ENCODE measurements at regions not wholly inside any gene's neighbourhood (a gene's known extent, or its start where the extent isn't known, plus 50 kb on each side); places are given as distances from the start of the nearest gene placed in this dataset.
A peak's percentile ranks its signal among the peaks of the same experiment; 100 is the strongest.
"Not testable (repeated sequence)": the region's sequence is repeated elsewhere in the genome, so short reads cannot be mapped to it uniquely, and the experiment has no call there.

DNA sequence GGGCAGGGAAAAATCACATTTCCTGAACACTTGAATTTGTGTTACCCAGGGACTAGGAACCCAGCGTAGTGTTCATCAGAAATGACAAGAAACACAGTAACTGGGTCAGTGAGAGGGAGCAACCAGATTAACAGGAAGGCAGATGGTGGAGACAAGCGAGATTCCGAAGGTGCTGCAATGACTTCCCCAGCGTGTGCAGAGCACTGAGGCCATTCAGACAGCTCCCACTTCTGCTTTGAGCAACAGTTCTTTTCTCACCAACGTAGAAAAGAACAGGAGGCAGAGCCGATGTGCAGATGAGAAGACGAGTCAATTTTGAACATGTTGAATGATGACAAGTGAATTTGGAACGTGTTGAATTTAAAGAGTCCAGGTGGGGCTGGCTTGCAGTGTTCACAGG, 63.1 kb upstream of the IFNGR1 start:
- peak; percentile 54 for FAIRE-seq
- no peak for DNase-seq (ENCODE audit: extremely low spot score, insufficient read length, low read depth)

DNA sequence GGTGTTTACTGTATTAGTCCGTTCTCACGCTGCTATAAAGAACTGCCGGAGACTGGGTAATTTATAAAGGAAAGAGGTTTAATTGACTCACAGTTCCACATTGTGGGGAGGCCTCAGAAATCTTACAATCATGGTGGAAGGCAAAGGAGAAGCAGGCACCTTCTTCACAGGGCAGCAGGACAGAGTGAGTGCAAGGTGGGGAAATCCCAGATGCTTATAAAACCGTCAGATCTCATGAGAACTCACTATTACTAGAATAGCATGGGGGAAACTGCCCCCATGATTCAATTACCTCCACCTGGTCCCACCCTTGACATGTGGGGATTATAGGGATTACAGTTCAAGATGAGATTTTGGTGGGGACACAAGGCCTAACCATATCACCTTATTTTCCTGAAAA, 60.1 kb upstream of the IFNGR1 start:
- DNase-seq (ENCODE audit: extremely low spot score, insufficient read length, low read depth); FAIRE-seq: not testable (repeated sequence)

DNA sequence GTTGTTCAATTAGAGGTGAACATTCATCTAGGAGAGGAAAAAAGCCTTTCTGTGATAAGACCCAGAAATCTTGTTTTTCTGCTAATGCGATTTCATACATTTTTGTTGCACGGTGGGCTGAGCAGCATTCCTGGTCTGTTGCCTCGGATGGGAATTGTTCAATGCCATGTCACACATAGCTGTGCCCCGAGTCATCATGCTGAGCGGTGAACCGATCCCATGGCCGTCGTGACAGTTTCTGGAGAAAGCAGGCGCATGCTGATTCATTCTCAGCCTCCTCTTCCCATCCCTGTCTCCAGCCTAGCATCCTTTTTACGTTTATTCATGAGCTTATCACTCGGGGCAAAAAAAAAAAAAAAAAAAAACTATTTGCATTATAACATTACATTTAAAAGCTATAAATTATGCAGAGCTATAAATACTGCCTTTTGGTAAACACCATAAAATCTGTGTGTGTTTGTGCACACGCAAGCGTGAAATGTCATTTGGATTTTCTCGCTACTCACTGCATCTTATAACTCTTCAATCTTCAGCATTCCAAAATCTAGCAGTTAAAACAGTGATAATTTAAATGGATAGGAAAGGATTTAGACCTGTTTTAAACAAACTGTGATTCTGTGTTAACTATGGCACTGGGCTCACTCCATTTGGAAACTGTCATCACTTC, 58.9 kb upstream of the IFNGR1 start:
- DNase-seq (ENCODE audit: extremely low spot score, insufficient read length, low read depth): no peak
- no peak for FAIRE-seq

DNA sequence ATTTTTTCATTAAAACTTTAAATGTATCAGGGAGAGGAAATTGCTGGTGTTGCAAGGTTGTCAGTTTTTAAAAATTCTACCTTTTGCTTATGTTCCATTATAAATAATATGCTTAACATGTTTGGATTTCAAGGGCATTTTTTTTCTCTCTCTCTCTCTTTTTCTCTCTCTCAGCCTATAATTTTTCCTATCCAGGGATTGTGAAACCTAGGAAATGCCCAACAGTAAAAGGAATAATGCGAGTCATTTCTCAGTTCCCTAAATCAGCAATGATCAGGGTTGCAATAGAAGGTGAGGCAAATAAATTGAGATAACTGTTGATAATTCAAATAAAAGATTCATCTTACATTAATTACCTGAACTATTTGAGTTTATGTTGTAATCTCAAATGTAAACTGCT, 53.2 kb upstream of the IFNGR1 start:
- FAIRE-seq: no peak

DNA sequence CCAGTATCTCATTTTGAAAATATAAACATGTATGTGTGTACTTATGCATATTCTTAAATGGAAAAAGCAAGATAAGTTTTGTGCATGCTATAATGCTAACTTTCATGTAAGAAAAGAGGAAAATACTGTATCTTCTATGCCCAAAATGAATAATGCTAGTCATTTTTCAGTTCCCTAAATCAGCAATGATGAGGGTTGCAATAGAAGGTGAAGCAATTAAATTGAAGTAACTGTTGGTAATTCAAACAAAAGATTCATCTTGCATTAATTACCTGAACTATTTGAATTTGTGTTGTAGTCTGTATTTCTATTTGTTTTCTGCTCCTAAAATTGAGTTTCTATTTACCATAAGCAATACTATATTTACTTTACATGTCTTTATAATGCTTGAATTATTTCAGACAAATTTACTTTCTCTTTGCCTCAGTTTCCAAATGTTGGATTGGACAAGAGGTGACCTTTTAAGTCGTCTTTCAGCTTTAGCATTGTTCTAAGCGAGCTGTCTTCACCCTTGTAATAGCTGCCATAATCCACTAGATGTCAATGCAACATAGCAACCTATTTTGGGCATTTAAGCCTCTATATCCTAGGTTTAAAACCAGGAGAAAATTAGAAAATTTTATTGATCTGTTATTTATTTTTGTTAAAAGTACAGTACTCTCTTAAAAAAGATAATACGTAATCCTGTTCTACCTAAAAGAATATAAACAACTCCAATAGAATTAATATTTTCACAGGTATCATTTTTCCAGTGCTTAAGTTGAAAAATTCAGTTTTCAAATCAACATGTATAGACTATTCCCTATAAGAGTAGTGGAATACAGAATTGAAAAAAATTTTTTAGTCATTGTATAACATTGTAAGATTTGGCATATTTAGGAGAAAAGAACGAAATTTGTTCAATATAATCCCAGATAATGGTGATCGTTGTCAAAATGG, 52.3 kb upstream of the IFNGR1 start:
- peak; percentile 89 for FAIRE-seq

More for the DNA sequence above, 53.2 kb upstream of the IFNGR1 start:
- no peak for DNase-seq (ENCODE audit: extremely low spot score, insufficient read length, low read depth)

DNA sequence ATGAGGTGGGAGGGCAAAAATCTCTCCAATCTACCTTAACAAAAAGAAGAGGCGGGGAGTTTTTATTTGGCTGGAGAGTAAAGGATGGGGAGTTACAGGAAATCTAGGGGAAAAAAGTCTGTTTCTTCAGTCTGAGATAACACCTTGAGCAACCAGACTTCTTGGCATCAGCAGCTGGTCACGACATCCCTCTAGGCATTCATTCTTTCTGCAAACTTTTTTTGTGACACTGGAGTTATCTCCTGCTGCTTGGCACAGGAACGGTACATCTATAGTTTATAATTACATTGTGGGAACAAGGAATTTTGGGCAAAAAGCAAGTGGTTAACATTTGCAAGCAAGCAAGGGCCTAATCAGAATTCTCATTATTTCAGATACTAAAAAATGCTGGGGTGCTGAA, 50.6 kb upstream of the IFNGR1 start:
- FAIRE-seq (no peak), DNase-seq (ENCODE audit: extremely low spot score, insufficient read length, low read depth) (no peak)

More for the DNA sequence above, 52.3 kb upstream of the IFNGR1 start:
- DNase-seq (ENCODE audit: extremely low spot score, insufficient read length, low read depth): no peak

DNA sequence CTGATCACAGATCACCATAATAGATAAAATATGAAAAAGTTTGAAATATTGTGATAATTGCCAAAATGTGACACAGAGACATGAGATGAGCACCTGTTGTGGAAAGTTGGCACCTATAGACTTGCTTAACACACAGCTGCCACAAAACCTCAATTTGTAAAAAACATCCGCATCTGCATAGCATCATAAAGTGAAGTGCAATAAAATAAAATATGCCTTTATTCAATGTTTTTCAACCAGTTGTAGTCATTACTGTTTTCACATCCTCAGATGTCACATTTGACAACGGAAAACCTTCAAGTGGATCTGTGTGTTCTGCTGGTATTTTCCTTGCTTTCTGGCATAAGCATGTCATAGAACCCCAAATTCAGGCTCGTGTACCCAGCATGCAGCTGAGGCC, 50.2 kb upstream of the IFNGR1 start:
- no peak for FAIRE-seq
- DNase-seq (ENCODE audit: extremely low spot score, insufficient read length, low read depth): no peak

Measured in GM18507 (cell line).